Esophagus squamous epithelium (tissue), 5 donors: ENCODE measurements at regions not wholly inside any gene's neighbourhood (a gene's known extent, or its start where the extent isn't known, plus 50 kb on each side); places are given as distances from the start of the nearest gene placed in this dataset.
A peak's percentile ranks its signal among the peaks of the same experiment; 100 is the strongest.

ENCODE experiments used
- DNase-seq: peaks from one replicate; lab custom pipeline; 2025; lab: John Stamatoyannopoulos, UW
- H3K27ac ChIP-seq, 4 donors: fragments of 200-600 bp; sonication (generic); one replicate each; pipeline ENCODE4 v1.5.1; 2016 to 2019; ENCODE audit warnings: mild to moderate bottlenecking in 1 of 4
- H3K27me3 ChIP-seq, 4 donors: fragments of 200-600 bp; sonication (generic); 1 replicate in 3 of 4; 2 replicates in 1 of 4; pipeline versions ENCODE4 v1.5.1 to v1.6.0; 2017 to 2021; ENCODE audit warnings: antibody characterized with exemption in 1 of 4
- H3K36me3 ChIP-seq, 3 donors: fragments of 200-600 bp; sonication (generic); one replicate each; pipeline ENCODE4 v1.5.1; 2016 to 2019
- H3K4me1 ChIP-seq, 3 donors: fragments of 200-600 bp; sonication (generic); one replicate each; pipeline ENCODE4 v1.5.1; 2017 to 2019
- H3K4me3 ChIP-seq, 4 donors: fragments of 200-600 bp; sonication (generic); 1 replicate in 3 of 4; 2 replicates in 1 of 4; pipeline ENCODE4 v1.5.1; 2016 to 2019; ENCODE audit warnings: mild to moderate bottlenecking in 2 of 4, moderate library complexity in 1 of 4
- H3K9me3 ChIP-seq, 3 donors: fragments of 200-600 bp; sonication (generic); one replicate each; pipeline ENCODE4 v1.5.1; 2016 to 2019
- CTCF ChIP-seq, 6 experiments: fragments of 450-650 bp in 4 of 6; fragments of 200-600 bp in 2 of 6; sonication (generic) in 2 of 6; IDR thresholded peaks; one replicate each; pipeline ENCODE4 v1.5.1; 2016 to 2019; ENCODE audit warnings: antibody characterized with exemption in 6 of 6, mild to moderate bottlenecking in 4 of 6, moderate library complexity in 4 of 6
- POLR2A ChIP-seq, 4 donors: fragments of 450-650 bp; IDR thresholded peaks; one replicate each; pipeline ENCODE4 v1.6.1; 2017; ENCODE audit warnings: antibody characterized with exemption in 4 of 4, mild to moderate bottlenecking in 4 of 4, moderate library complexity in 3 of 4
- whole genome bisulfite sequencing, 2 donors: methylation state at CpG; one replicate each; pipeline ENCODE4 v1.1.5; 2018; 5-methylcytosine and 5-hydroxymethylcytosine counted together
- intact Hi-C: fragments of 100-400 bp; cut with DNase I; formaldehyde crosslinking; loops from one replicate; pipeline ENCODE4 v1.15.0; 2022
- donor health status: DM: yes; HTN: yes; CAD: no.

- intact Hi-C loops, result no loop called here
- Histone ChIP-seq H3K36me3 (no peaks in the 10 kb centered on the region), H3K9me3 (peaks cover 0 to 4% (median 3%) of the 10 kb centered on the region in 3 donors), H3K27me3 (peaks cover 0 to 8% (median 0%) of the 10 kb centered on the region in 4 donors), H3K4me3 (no peak overlapping the region), H3K27ac (no peak overlapping the region), H3K4me1 (peaks cover 0 to 34% (median 11%) of the 10 kb centered on the region in 3 donors)
- no peak for DNase-seq
- WGBS, 2 donors, result 63 to 70% methylated on average over 2 of the region's 2 CpGs
- TF ChIP-seq POLR2A (IDR thresholded peaks at IDR 0.05), result no peak
- no peak for TF ChIP-seq CTCF (IDR thresholded peaks at IDR 0.05)
Observed at GRCh38 chr15:69758291-69758771, 305.7 kb downstream of the RPLP1 start.

GRCh38 chr15:69758810-69759790 is 306.5 kb downstream of the RPLP1 start:
- TF ChIP-seq POLR2A (IDR thresholded peaks at IDR 0.05), result no peak
- no peak for TF ChIP-seq CTCF (IDR thresholded peaks at IDR 0.05)
- H3K4me3 ChIP-seq, result no peak overlapping the region
- H3K4me1 ChIP-seq, result peaks cover 0 to 34% (median 11%) of the 10 kb centered on the region in 3 donors
- H3K36me3 ChIP-seq, result no peaks in the 10 kb centered on the region
- no peak overlapping the region for H3K27ac ChIP-seq
- intact Hi-C loops, result no loop called here
- no peaks in the 10 kb centered on the region for H3K9me3 ChIP-seq
- DNase-seq, result peak; percentile 33
- peaks cover 0 to 4% (median 0%) of the 10 kb centered on the region in 4 donors for H3K27me3 ChIP-seq
- 76 to 83% methylated on average over 8 of the region's 8 CpGs for WGBS, 2 donors

GRCh38 chr15:69760258-69760845 is 307.7 kb downstream of the RPLP1 start:
- Histone ChIP-seq H3K4me3 (no peak overlapping the region), H3K4me1 (peaks cover 0 to 34% (median 11%) of the 10 kb centered on the region in 3 donors), H3K27me3 (peaks cover 0 to 4% (median 0%) of the 10 kb centered on the region in 4 donors), H3K27ac (peak overlapping the region in 3 of 4 donors; percentile 13 to 82 (median 39)), H3K9me3 (no peaks in the 10 kb centered on the region), H3K36me3 (no peaks in the 10 kb centered on the region)
- whole genome bisulfite sequencing, 2 donors, result 43 to 71% methylated on average over 3 of the region's 3 CpGs
- DNase-seq, result no peak
- intact Hi-C loops, result no loop called here
- TF ChIP-seq CTCF (IDR thresholded peaks at IDR 0.05) (no peak), POLR2A (IDR thresholded peaks at IDR 0.05) (no peak)

GRCh38 chr15:69760890-69761568 is 308.4 kb downstream of the RPLP1 start:
- intact Hi-C loops, result no loop called here
- peak overlapping the region in 2 of 4 donors; percentile 13 to 82 for H3K27ac ChIP-seq
- no peaks in the 10 kb centered on the region for H3K36me3 ChIP-seq
- no peak for TF ChIP-seq POLR2A (IDR thresholded peaks at IDR 0.05)
- TF ChIP-seq CTCF (IDR thresholded peaks at IDR 0.05), result no peak
- DNase-seq, result no peak
- H3K27me3 ChIP-seq, result peaks cover 0 to 4% (median 0%) of the 10 kb centered on the region in 4 donors
- H3K4me1 ChIP-seq, result peaks cover 0 to 34% (median 11%) of the 10 kb centered on the region in 3 donors
- no peaks in the 10 kb centered on the region for H3K9me3 ChIP-seq
- no peak overlapping the region for H3K4me3 ChIP-seq
- 43 to 53% methylated on average over 7 of the region's 7 CpGs for WGBS, 2 donors
